ENCODE measurements at regions not wholly inside any gene's neighbourhood (a gene's known extent, or its start where the extent isn't known, plus 50 kb on each side); places are given as distances from the start of the nearest gene placed in this dataset.

DNA sequence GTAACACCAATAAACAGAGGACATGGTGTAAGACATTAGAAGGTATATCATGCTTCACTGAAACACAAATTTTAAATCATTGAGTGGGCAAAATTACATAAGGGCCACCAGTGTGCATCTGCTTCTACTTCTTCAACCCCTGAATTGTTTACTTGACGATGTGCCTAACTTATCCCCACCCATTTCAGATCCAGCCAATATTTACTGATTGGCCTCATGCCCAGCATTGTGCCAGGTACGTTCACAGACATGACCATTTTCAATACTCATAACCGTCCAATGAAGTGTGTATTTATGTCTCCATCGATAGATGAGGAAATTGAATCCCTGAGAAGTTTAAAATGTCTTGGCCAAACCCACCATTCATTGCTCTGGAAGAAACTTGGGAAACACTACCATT lies 208.3 kb upstream of the MID1 start:
- H3K9ac ChIP-seq = no peak overlapping the region
- no peak overlapping the region for H2AFZ ChIP-seq
- TF ChIP-seq CTCF (IDR thresholded peaks at IDR 0.05) = no peak
- no peaks in the 10 kb centered on the region for H3K27me3 ChIP-seq (ENCODE audit: control insufficient read depth, insufficient read depth, low read length)
- H3K9me3 ChIP-seq (ENCODE audit: control insufficient read depth, low read length) = no peaks in the 10 kb centered on the region
- no peak overlapping the region for H3K4me2 ChIP-seq (ENCODE audit: low read length)
- H3K79me2 ChIP-seq = no peaks in the 10 kb centered on the region
- H3K4me1 ChIP-seq = peaks cover 3% of the 10 kb centered on the region
- H3K4me3 ChIP-seq (ENCODE audit: low read depth, low read length) = no peak overlapping the region
- no peak overlapping the region for H3K27ac ChIP-seq
- no peaks in the 10 kb centered on the region for H3K36me3 ChIP-seq (ENCODE audit: control insufficient read depth, insufficient read depth, low read length)

GRCh38 chrX:10831716-10832502 lies 211.5 kb upstream of the MID1 start:
- H3K4me2 ChIP-seq (ENCODE audit: low read length) = no peak overlapping the region
- no peak overlapping the region for H3K4me3 ChIP-seq (ENCODE audit: low read depth, low read length)
- no peak overlapping the region for H2AFZ ChIP-seq
- H3K36me3 ChIP-seq (ENCODE audit: control insufficient read depth, insufficient read depth, low read length) = no peaks in the 10 kb centered on the region
- H3K27me3 ChIP-seq (ENCODE audit: control insufficient read depth, insufficient read depth, low read length) = no peaks in the 10 kb centered on the region
- no peak overlapping the region for H3K9ac ChIP-seq
- no peak overlapping the region for H3K27ac ChIP-seq
- H3K9me3 ChIP-seq (ENCODE audit: control insufficient read depth, low read length) = no peaks in the 10 kb centered on the region
- no peak for TF ChIP-seq CTCF (IDR thresholded peaks at IDR 0.05)
- peaks cover 3% of the 10 kb centered on the region for H3K4me1 ChIP-seq
- H3K79me2 ChIP-seq = no peaks in the 10 kb centered on the region

DNA sequence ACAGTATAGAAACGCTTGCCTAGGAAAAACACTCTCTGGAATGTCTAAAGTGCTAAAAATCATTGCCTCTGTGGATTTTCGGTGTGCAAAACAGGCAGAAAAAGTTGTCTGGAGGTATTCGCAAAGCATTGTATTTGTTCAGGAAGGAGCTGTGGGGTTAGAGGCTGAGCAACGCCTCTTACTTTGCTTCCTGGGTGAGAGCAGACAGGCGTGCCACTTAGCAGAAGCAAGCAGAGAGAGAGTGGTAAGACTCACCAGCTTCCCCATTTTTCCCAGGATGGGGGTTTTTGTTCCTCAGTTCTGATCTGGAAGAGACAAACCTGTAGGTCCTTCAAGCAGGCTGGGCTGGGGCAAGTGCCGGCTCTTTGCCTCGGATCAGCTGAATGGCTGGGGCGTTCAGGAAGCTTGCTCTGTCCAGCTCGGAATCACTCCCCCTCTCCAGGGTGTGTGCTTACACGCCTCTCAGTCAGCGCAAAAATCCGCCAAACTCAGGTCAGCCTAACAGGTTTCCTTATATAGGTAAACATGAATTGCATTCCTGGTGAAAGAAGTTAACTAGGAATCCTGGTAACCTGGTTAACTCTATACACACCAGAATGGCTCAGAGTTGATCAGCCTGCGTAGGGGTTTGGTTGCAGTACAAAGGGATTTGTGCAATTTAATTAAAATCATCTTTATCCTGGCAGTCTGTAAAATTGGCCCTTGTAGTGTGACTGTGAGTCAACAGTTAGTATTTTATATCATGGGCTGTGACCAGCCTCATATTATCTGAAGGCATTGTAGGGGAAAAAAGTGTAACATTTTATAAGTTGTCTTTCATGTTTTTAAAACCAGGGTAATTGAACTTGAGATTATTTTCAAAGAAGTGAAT lies 213.1 kb upstream of the MID1 start:
- no peak overlapping the region for H3K4me3 ChIP-seq (ENCODE audit: low read depth, low read length)
- H3K9ac ChIP-seq = no peak overlapping the region
- peak overlapping the region; percentile 30 for H3K27ac ChIP-seq

GRCh38 chrX:10841579-10841978 lies 221.2 kb upstream of the MID1 start:
- no peak for TF ChIP-seq CTCF (IDR thresholded peaks at IDR 0.05)
- Histone ChIP-seq H3K9ac (no peak overlapping the region), H3K27ac (no peak overlapping the region), H3K4me1 (no peaks in the 10 kb centered on the region), H3K4me2 (ENCODE audit: low read length) (no peak overlapping the region), H3K27me3 (ENCODE audit: control insufficient read depth, insufficient read depth, low read length) (no peaks in the 10 kb centered on the region), H3K4me3 (ENCODE audit: low read depth, low read length) (no peak overlapping the region), H2AFZ (no peak overlapping the region), H3K36me3 (ENCODE audit: control insufficient read depth, insufficient read depth, low read length) (no peaks in the 10 kb centered on the region), H3K79me2 (no peaks in the 10 kb centered on the region), H3K9me3 (ENCODE audit: control insufficient read depth, low read length) (no peaks in the 10 kb centered on the region)

More for the DNA sequence above, 213.1 kb upstream of the MID1 start:
- Histone ChIP-seq H3K79me2 (no peaks in the 10 kb centered on the region), H3K4me2 (ENCODE audit: low read length) (no peak overlapping the region), H3K9me3 (ENCODE audit: control insufficient read depth, low read length) (no peaks in the 10 kb centered on the region), H3K36me3 (ENCODE audit: control insufficient read depth, insufficient read depth, low read length) (no peaks in the 10 kb centered on the region), H3K27me3 (ENCODE audit: control insufficient read depth, insufficient read depth, low read length) (no peaks in the 10 kb centered on the region), H3K4me1 (peaks cover 3% of the 10 kb centered on the region), H2AFZ (peak overlapping the region; percentile 79)
- TF ChIP-seq CTCF (IDR thresholded peaks at IDR 0.05) = no peak
